Esophagus muscularis mucosa (tissue), 4 donors: ENCODE measurements at regions not wholly inside any gene's neighbourhood (a gene's known extent, or its start where the extent isn't known, plus 50 kb on each side); places are given as distances from the start of the nearest gene placed in this dataset.

Experiments
- DNase-seq: peaks from one replicate; pipeline ENCODE4 v3.0.0-alpha.2; 2017; ENCODE audit errors: extremely low spot score
- H3K27ac ChIP-seq, 4 donors: fragments of 200-600 bp; sonication (generic); replicated peaks in 1 of 4; 1 replicate in 3 of 4; 2 replicates in 1 of 4; pipeline ENCODE4 v1.5.1; 2016 to 2019; ENCODE audit warnings: mild to moderate bottlenecking in 1 of 4
- H3K27me3 ChIP-seq, 4 donors: fragments of 200-600 bp; sonication (generic); one replicate each; pipeline versions ENCODE4 v1.5.1 to v1.6.0; 2016 to 2019
- H3K36me3 ChIP-seq, 4 donors: fragments of 200-600 bp; sonication (generic); one replicate each; pipeline ENCODE4 v1.5.1; 2016 to 2019
- H3K4me1 ChIP-seq, 4 donors: fragments of 200-600 bp; sonication (generic); one replicate each; pipeline ENCODE4 v1.5.1; 2016 to 2019
- H3K4me3 ChIP-seq, 4 donors: fragments of 200-600 bp; sonication (generic); 1 replicate in 2 of 4; 2 replicates in 2 of 4; pipeline ENCODE4 v1.5.1; 2016 to 2019; ENCODE audit warnings: mild to moderate bottlenecking in 4 of 4, moderate library complexity in 1 of 4
- H3K9me3 ChIP-seq, 4 donors: fragments of 200-600 bp; sonication (generic); 1 replicate in 3 of 4; 2 replicates in 1 of 4; pipeline ENCODE4 v1.5.1; 2016 to 2019
- EP300 ChIP-seq: sonication (generic); formaldehyde crosslinking; IDR thresholded peaks from one replicate; pipeline ENCODE4 v1.6.1; 2017; ENCODE audit warnings: antibody characterized with exemption
- POLR2A ChIP-seq: fragments of 450-650 bp; IDR thresholded peaks from one replicate; pipeline ENCODE4 v1.6.1; 2017; ENCODE audit warnings: antibody characterized with exemption, moderate library complexity, mild to moderate bottlenecking, low read depth
- POLR2AphosphoS5 ChIP-seq, 2 donors: sonication (generic); formaldehyde crosslinking; IDR thresholded peaks; one replicate each; pipeline ENCODE4 v1.6.1; 2017; ENCODE audit warnings: antibody characterized with exemption in 2 of 2
- WGBS: methylation state at CpG from one replicate; pipeline ENCODE4 v1.1.5; 2018; 5-methylcytosine and 5-hydroxymethylcytosine counted together
- intact Hi-C: fragments of 100-400 bp; cut with DNase I; formaldehyde crosslinking; loops from one replicate; pipeline ENCODE4 v1.15.1; 2023
- TF ChIP-seq, protein P1 (sequence below), 3 experiments: fragments of 200-600 bp in 2 of 3; fragments of 450-650 bp in 1 of 3; sonication (generic) in 2 of 3; IDR thresholded peaks; one replicate each; pipeline ENCODE4 v1.5.1; 2017 to 2019; ENCODE audit warnings: antibody characterized with exemption in 3 of 3, mild to moderate bottlenecking in 2 of 3, moderate library complexity in 1 of 3

DNA sequence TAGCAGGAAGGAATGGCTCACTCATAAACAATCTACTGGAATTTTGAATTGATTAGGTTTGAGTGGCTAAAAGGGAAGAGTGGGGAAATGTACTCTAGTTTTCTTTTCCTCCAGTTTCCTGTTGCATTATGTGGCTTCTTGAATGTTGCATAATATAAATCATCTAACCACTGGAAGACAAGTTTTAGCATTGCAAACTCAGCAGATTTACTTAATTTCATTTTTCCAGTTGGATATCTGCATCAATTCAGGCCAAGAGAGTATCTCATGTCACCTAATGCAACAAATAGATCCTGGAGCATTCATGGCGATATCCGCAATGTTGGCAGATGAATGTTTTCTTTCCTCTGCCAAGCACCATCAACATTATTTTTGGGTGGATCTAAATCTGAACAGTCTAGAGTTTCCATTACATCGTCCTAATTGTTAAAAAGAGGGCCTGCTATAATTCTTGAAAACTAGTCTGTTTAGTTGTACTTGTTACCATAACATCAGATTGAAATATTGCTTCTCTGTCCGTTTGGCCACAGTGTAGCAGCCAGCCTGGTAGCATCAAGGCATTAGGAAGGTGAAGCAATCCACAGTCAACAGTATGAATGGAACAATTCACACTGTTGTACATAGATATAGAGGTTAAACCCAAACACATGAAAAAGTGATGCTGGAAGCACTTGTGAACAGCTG, 544.2 kb downstream of the ETNK1 start:
- TF ChIP-seq POLR2AphosphoS5 (IDR thresholded peaks at IDR 0.05) (no peak), EP300 (no peak), POLR2A (no peak)
- TF ChIP-seq, protein P1, sequence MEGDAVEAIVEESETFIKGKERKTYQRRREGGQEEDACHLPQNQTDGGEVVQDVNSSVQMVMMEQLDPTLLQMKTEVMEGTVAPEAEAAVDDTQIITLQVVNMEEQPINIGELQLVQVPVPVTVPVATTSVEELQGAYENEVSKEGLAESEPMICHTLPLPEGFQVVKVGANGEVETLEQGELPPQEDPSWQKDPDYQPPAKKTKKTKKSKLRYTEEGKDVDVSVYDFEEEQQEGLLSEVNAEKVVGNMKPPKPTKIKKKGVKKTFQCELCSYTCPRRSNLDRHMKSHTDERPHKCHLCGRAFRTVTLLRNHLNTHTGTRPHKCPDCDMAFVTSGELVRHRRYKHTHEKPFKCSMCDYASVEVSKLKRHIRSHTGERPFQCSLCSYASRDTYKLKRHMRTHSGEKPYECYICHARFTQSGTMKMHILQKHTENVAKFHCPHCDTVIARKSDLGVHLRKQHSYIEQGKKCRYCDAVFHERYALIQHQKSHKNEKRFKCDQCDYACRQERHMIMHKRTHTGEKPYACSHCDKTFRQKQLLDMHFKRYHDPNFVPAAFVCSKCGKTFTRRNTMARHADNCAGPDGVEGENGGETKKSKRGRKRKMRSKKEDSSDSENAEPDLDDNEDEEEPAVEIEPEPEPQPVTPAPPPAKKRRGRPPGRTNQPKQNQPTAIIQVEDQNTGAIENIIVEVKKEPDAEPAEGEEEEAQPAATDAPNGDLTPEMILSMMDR (IDR thresholded peaks at IDR 0.05): no peak
- no peaks in the 10 kb centered on the region for H3K27me3 ChIP-seq
- no peak overlapping the region for H3K4me3 ChIP-seq
- no peaks in the 10 kb centered on the region for H3K36me3 ChIP-seq
- DNase-seq: no peak
- 83% methylated on average over 4 of the region's 4 CpGs for WGBS
- peaks cover 0 to 9% (median 3%) of the 10 kb centered on the region in 4 donors for H3K9me3 ChIP-seq
- H3K27ac ChIP-seq: no peak overlapping the region
- no peaks in the 10 kb centered on the region for H3K4me1 ChIP-seq
- intact Hi-C loops: no loop called here

DNA sequence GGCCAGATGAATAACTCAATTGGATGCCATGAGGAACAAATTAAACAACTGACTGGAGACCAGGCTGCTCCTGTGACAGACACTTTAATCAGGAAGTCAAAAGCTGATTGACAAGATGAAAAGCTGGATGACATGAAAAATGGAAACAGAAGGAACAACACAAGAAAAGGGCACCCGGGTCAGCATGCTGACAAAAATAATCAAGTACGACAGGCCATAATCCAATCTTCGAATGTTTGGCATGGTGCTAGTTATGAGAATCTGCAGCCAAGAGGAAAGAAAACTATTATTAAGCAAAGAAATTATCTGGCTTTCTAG, 544.7 kb downstream of the ETNK1 start:
- H3K4me1 ChIP-seq: no peaks in the 10 kb centered on the region
- intact Hi-C loops: no loop called here
- no peaks in the 10 kb centered on the region for H3K27me3 ChIP-seq
- H3K4me3 ChIP-seq: no peak overlapping the region
- no peaks in the 10 kb centered on the region for H3K36me3 ChIP-seq
- 56% methylated on average over 3 of the region's 3 CpGs for WGBS
- H3K27ac ChIP-seq: no peak overlapping the region
- peaks cover 0 to 9% (median 3%) of the 10 kb centered on the region in 4 donors for H3K9me3 ChIP-seq
- no peak for DNase-seq
- TF ChIP-seq EP300: no peak
- TF ChIP-seq POLR2AphosphoS5 (IDR thresholded peaks at IDR 0.05): no peak
- no peak for TF ChIP-seq POLR2A
- TF ChIP-seq, protein P1 (IDR thresholded peaks at IDR 0.05): no peak

DNA sequence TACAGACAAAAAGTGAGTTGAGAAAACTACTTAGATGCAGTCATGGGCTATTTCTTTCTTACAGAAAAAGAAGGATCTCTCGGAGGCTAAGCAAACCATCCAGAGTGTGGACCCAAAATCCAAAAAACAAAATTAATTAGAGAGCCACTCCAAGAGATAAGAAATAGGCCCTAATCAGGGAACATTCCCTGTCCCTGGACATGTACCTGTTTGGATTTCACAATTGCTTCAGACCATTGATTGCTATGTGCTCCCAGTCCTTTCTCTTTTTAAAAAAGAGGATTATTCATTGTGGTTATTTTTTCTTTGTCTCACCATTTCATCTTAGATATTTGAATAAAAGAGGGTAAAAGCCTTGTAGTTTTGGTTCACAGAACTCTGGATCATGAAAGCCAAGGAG, 549.9 kb downstream of the ETNK1 start:
- H3K4me3 ChIP-seq: no peak overlapping the region
- no peaks in the 10 kb centered on the region for H3K4me1 ChIP-seq
- 85% methylated on average over 1 of the region's 1 CpG for WGBS
- intact Hi-C loops: no loop called here
- no peak for TF ChIP-seq POLR2A
- TF ChIP-seq, protein P1 (IDR thresholded peaks at IDR 0.05): no peak
- no peak for TF ChIP-seq EP300
- TF ChIP-seq POLR2AphosphoS5 (IDR thresholded peaks at IDR 0.05): no peak
- no peaks in the 10 kb centered on the region for H3K9me3 ChIP-seq
- H3K36me3 ChIP-seq: no peaks in the 10 kb centered on the region
- DNase-seq: no peak
- H3K27me3 ChIP-seq: no peaks in the 10 kb centered on the region
- no peak overlapping the region for H3K27ac ChIP-seq

DNA sequence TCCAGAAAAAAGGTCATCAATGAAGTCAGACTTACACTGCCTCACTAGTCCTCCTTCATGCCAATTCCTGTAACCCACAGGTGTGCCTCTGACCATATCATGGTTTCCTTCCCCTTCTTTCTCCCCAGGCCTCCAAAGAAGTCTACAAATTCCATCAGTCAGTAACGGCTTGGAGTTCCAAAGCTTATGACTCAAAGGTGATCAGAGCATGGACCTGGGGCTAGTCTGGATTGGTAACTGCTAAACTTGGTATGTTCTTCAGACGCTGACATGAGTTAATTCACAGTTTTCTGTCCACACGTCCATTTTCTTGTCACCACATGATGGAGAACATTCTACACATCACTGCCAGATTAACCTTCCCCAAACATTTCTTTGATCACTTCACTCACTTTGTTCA, 560.4 kb downstream of the ETNK1 start:
- H3K9me3 ChIP-seq: no peaks in the 10 kb centered on the region
- no peak overlapping the region for H3K4me3 ChIP-seq
- TF ChIP-seq, protein P1 (IDR thresholded peaks at IDR 0.05): no peak
- TF ChIP-seq POLR2A: no peak
- no peak for TF ChIP-seq EP300
- no peak for TF ChIP-seq POLR2AphosphoS5 (IDR thresholded peaks at IDR 0.05)
- H3K4me1 ChIP-seq: no peaks in the 10 kb centered on the region
- no peaks in the 10 kb centered on the region for H3K27me3 ChIP-seq
- no peak for DNase-seq
- H3K36me3 ChIP-seq: no peaks in the 10 kb centered on the region
- intact Hi-C loops: no loop called here
- 62% methylated on average over 3 of the region's 3 CpGs for WGBS
- no peak overlapping the region for H3K27ac ChIP-seq

DNA sequence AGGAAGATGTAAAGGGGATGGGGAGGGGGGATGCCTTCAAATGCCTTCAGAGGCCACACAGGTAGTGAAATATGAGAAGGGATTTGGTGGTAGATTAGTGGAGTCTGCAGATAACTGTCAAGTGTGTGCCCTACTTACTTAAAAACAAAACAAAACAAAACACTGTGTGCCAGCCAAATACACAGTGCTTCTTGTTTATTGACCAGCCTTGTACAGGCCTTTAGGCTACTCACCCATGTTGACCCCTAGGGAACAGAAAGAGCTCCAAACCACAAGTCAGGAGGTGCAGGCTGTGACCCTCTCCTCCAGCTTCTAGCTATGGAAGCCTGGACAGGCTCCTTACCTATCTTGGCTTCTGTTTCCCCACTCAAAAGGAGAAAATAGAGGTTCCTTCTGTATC, 562.0 kb downstream of the ETNK1 start:
- Histone ChIP-seq H3K4me1 (no peaks in the 10 kb centered on the region), H3K36me3 (no peaks in the 10 kb centered on the region)
- TF ChIP-seq POLR2A: no peak
- TF ChIP-seq, protein P1 (IDR thresholded peaks at IDR 0.05): no peak

More for the DNA sequence above, 562.0 kb downstream of the ETNK1 start:
- intact Hi-C loops: no loop called here
- Histone ChIP-seq H3K9me3 (no peaks in the 10 kb centered on the region), H3K27ac (no peak overlapping the region), H3K4me3 (no peak overlapping the region), H3K27me3 (no peaks in the 10 kb centered on the region)
- DNase-seq: no peak
